ENCODE measurements at regions not wholly inside any gene's neighbourhood (a gene's known extent, or its start where the extent isn't known, plus 50 kb on each side); places are given as distances from the start of the nearest gene placed in this dataset.

GRCh38 chr12:75765170-75766059, 254.0 kb upstream of the KRR1 start (continued):
- TF ChIP-seq ZNF462 (CRISPR knock-in tag; IDR thresholded peaks at IDR 0.05) (no peak), POLR2AphosphoS5 (IDR thresholded peaks at IDR 0.05; ENCODE audit: low read depth) (no peak), STAT1 (IDR thresholded peaks at IDR 0.05; ENCODE audit: unreplicated experiment) (no peak), REST (IDR thresholded peaks at IDR 0.05; ENCODE audit: unreplicated experiment) (no peak), EZH2 (IDR thresholded peaks at IDR 0.05; ENCODE audit: low read depth, unreplicated experiment) (no peak), NANOG (IDR thresholded peaks at IDR 0.05; ENCODE audit: borderline replicate concordance) (no peak), ZNF114 (CRISPR knock-in tag; IDR thresholded peaks at IDR 0.05) (no peak), CTCF (conservative IDR thresholded peaks at IDR 0.05; ENCODE audit: low read depth in 2 of 2) (no peak)

Data from GM23338 (cell line).